Gastrocnemius medialis (tissue), 4 donors: ENCODE measurements at regions not wholly inside any gene's neighbourhood (a gene's known extent, or its start where the extent isn't known, plus 50 kb on each side); places are given as distances from the start of the nearest gene placed in this dataset.

Experiments used
- POLR2A ChIP-seq, 2 donors: fragments of 450-650 bp; IDR thresholded peaks; one replicate each; pipeline ENCODE4 v1.6.1; 2017; ENCODE audit warnings: antibody characterized with exemption in 2 of 2, mild to moderate bottlenecking in 2 of 2, moderate library complexity in 2 of 2
- TF ChIP-seq, protein P1 (sequence below), 5 experiments: fragments of 450-650 bp in 3 of 5; fragments of 200-600 bp in 2 of 5; sonication (generic) in 2 of 5; IDR thresholded peaks in 4 of 5; conservative IDR thresholded peaks in 1 of 5; 1 replicate in 4 of 5; 2 replicates in 1 of 5; pipeline ENCODE4 v1.5.1; 2016 to 2019; ENCODE audit warnings: antibody characterized with exemption in 5 of 5, mild to moderate bottlenecking in 3 of 5, moderate library complexity in 3 of 5

GRCh38 chr5:28975508-28975907 lies 1937.1 kb upstream of the CDH9 start:
- TF ChIP-seq, protein P1, sequence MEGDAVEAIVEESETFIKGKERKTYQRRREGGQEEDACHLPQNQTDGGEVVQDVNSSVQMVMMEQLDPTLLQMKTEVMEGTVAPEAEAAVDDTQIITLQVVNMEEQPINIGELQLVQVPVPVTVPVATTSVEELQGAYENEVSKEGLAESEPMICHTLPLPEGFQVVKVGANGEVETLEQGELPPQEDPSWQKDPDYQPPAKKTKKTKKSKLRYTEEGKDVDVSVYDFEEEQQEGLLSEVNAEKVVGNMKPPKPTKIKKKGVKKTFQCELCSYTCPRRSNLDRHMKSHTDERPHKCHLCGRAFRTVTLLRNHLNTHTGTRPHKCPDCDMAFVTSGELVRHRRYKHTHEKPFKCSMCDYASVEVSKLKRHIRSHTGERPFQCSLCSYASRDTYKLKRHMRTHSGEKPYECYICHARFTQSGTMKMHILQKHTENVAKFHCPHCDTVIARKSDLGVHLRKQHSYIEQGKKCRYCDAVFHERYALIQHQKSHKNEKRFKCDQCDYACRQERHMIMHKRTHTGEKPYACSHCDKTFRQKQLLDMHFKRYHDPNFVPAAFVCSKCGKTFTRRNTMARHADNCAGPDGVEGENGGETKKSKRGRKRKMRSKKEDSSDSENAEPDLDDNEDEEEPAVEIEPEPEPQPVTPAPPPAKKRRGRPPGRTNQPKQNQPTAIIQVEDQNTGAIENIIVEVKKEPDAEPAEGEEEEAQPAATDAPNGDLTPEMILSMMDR (IDR thresholded peaks at IDR 0.05 in 4 of 5, conservative IDR thresholded peaks at IDR 0.05 in 1 of 5): no peak
- no peak for TF ChIP-seq POLR2A (IDR thresholded peaks at IDR 0.05)
